ENCODE measurements at regions not wholly inside any gene's neighbourhood (a gene's known extent, or its start where the extent isn't known, plus 50 kb on each side); places are given as distances from the start of the nearest gene placed in this dataset.

DNA sequence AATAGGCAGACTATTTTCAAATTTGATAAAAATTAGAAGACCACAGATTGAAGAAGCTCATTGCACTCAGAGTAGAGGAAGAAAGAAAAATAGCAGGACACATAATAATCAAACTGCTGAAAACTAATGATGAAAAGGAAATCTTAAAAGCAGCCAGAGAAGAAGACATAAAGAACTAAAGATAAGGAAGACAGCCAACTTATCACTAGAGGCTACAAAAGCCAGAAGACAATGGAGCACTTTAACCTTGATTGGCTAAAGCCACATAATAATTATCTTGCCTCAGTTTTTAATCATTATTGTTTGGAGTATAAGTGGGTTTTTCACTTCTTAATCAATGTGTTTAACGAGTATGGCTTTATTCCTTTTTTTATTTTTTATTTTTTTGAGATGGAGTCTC is 397.6 kb downstream of the RNF144B start:
- DNase-seq (ENCODE audit: low read depth): no peak

DNA sequence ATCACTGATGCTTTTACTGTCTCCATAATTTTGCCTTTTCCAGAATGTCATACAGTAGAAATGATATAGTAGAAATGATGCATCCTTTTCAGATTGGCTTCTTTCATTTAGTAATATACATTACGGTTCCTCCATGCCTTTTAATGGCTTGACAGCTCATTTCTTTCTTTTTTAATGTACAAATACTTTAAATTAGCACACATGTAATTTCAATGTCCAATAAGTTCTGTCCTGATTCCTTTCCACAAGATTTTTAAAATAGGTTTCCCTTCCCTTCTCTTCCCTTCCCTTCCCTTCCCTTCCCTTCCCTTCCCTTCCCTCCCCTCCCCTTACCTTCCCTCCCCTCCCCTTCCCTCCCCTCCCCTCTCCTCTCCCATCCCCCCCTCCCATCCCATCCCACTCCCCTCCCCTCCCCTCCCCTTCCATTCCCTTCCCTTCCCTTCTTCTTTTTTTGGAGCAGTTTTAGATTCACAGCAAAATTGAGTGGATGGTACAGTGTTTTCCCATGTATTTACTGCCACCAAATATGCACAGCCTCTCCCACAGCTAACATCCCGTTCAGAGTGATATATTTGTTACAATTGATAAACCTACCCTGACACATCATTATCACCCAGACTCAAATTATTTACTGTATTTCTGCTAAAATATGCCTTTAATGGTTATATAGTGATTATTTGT is 398.8 kb downstream of the RNF144B start:
- DNase-seq (ENCODE audit: low read depth): no peak

DNA sequence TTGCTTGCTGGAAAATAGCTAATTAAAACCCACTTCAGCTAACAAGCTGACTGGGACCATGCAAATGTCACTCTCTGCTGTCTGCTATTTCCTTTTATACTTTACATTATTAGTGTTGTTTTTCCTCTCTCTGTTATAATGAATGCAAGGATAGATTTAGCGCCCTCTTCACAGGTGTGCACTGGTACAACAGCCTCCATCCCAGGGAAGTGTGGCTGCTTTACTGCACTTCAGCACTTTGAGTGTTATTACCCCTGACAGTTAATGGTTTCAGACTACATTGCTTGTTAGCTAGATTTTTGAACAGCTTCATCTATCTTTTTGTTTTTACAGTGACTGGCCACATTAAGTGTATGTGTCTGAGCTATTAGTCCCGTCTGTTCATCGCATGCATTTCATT is 405.7 kb downstream of the RNF144B start:
- no peak for DNase-seq (ENCODE audit: low read depth)

DNA sequence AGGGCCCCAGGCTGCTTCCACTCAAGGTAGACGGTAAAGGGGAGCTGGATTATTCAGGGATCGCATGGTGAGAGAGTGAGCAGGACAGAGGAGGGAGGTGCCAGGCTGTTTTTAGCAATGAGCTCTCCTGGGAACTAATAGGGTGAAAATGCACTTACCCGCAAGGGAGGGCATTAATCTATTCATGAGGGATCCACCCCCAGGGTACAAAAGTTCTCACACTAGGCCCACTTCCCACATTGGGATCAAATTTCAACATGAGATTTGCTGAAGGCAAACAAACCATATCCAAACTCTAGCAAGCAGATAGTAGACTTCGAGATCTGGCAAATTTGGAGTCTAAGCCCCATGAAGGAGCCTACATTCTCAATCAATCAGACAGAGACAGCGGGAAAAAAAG is 408.6 kb downstream of the RNF144B start:
- DNase-seq (ENCODE audit: low read depth): no peak

DNA sequence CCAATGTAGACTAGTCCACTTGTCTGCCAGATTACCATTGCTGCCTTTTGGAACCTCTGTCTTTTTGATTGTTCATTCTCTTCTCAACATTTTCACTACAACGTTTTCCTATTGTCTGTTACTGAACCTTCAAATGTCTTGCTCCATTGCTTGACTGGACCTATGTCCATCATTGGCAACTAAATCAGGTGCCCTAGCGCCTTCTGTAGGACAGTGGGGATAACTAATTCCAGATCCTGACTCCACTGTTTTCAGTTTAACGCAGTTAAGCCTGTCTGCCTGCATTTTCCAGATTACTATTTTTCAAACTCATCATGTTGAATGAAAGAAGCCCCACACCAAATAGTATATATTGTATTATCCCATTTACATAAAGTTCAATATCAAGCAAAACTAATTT is 433.6 kb downstream of the RNF144B start:
- DNase-seq (ENCODE audit: low read depth): no peak

DNA sequence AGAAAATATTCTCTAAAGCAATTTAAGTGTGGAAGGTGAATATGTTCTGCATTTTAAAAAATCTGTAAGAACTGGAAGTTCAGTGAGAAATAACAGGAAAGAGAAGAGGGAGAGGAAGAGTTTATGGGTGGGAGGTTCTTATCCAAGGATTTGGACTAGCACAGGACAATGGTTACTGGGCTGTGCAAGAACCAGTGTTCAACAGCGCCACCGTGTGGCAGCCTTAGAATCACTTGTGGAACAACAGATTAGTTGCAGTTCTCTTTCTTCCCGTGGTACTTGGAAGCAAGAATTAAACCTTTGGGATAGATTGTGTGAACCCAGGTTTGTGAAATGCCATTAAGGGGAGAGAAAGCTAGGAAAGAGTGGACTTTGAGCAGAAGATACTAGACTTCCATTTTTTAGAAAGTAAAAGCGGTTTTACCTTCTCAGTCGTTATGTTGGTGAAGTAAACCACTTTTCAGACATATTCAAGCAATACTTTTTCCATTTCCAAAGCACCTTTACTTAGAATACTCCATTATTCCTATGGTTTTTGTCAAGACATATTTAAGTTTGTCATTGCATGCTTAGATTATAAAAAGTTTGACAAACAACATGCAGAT is 436.7 kb downstream of the RNF144B start:
- no peak for DNase-seq (ENCODE audit: low read depth)

DNA sequence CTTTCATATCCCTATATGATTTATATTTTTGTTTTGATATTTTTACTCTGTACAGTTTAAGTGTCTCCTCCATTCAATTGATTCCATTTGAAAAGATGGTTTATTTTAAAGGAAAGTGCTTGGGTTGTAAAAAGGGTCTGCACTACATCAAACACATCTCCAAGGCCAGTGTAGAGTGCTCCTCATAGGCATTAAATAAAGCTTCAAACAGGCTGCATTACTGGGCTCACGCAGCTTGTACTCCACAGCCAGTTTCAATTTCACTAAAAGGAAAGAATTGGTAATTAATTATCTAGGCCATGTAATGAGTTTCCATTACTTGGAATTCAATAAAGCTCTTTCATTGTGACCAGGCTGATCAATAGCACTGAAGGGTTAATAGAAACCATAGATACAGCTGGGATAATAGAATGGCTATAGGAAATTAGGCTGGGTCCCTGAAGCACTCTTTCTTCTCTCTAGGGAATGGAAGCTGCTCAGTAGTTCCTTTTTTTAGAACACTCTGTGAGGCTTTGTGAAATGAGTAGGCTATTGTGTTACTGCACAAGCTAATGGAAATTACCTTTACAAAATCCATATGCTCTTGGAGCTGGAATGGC is 442.2 kb downstream of the RNF144B start:
- DNase-seq (ENCODE audit: low read depth): no peak

DNA sequence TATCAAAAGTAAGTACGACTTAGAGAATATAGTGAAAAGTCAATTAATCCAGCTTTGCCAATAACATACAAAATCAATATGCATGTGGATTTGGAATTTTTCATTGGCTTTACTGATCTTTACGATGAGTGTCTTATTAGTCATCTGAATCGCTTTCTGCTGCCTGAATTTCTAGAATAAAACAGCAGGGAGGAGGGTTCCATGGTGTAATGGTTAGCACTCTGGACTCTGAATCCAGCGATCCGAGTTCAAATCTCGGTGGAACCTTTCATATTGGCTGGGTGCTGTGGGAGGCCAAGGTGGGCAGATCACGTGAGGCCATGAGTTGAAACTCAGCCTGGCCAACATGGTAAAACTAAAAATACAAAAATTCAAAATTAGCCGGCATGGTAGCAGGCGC is 448.8 kb downstream of the RNF144B start:
- DNase-seq (ENCODE audit: low read depth): no peak

DNA sequence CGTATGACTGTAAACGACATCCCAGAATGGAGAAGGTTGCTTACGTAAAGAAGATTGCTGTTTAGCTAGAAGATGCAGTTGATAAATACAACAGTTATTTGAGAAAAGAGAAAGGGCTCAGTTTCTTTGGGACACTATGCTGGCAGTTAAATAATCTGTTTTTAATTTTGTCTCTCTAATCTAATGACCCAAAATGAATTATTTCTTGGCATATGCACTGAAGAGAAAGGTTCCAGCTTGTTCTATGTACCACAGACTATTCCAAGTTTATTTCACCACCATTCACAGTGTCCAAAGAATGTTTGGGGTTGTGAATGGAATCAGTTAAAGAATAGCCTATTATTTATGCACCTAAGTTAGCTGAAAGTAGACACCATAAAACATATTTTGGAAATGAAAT is 449.9 kb downstream of the RNF144B start:
- DNase-seq (ENCODE audit: low read depth): no peak

DNA sequence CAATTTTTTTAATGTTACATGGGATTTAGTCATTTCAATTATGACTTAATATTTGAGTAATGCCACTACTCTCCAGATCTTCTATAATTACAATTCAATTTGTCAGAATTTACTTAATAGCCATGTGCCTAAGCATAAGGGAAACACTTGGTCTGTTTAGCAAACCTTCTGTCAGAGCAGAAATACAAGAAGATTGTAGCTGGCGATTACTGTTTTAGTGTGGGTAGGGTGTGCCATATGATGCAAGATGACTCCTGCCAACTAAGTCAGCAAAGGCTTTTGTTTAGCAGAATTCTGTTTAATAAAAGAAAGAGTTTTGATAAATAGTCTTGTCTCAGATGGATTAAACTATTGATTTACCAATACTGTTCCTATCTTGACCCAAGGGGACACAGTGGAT is 455.4 kb downstream of the RNF144B start:
- DNase-seq (ENCODE audit: low read depth): no peak

DNA sequence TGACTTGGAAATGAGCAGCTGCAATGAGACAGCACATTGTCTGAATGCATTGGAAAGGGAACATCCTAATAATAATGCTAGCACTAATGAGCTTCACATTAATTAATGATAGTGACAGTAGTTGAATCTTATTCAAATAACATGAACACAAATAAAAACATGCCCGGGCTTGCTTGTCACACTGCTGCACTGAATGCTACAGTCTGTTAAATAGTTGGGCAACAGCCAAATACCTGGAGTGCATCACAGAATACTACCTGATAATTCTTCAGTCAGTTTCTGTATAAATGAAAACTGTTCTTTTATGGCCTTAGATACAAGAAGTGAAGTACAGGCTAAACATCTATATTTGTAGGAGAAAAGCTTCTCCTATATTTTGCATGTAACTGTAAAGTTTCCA is 458.7 kb downstream of the RNF144B start:
- DNase-seq (ENCODE audit: low read depth): no peak

DNA sequence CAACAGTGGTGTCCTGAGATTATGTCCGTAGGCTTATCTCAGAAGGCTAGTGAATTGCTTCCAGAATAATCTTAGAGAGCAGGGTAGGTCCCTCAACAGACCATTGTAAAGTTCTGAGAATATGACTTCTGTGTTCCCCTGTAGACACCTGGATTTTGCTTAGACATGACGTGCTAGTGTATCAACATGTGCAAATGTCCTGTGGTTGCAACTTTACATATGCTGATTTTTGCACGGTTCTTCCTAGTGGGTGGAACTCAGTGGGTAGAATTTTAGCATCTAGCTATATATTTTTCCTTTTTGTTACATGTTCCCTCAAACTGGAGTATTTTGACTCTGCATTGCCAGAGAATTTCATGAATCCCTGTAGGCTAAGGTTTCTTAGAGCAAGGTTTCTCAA is 459.2 kb downstream of the RNF144B start:
- DNase-seq (ENCODE audit: low read depth): no peak

DNA sequence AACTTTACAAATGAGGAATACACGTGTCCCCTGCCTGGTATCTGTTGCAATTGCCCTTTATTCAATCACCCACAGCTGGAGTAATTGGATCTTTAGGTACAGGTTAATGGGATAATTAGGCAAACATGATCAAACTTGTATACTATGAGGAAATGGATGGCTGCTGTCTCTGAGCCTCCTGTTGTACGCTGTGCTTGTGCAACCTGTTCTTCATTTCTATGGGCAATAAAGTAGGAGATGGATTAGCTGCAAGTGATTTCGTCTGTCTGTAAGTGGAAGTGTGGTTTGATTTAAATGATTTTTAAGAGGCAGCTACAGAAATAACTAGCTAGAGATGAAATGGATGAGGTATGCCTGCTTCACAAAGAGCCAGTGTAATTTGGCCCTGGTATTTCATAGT is 474.1 kb downstream of the RNF144B start:
- no peak for DNase-seq (ENCODE audit: low read depth)

DNA sequence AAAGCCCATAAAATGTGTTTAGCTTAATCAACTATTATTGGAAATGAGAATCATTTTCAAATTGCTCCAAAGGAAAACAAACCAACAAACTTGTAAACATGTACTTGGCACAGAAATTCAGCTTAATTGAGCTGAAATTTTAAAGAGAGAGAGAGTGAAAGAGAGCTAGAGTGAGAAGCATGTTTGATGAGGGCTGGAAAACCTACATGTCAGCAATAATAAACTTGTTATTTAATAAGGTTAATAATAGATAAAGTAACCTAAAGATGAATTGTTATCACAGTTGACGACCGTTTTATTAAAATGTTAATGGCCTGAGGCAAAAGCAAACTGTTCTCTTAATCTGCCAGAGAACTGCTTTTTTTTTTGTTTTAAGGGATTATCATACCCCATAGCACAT is 496.1 kb downstream of the RNF144B start:
- no peak for DNase-seq (ENCODE audit: low read depth)

DNA sequence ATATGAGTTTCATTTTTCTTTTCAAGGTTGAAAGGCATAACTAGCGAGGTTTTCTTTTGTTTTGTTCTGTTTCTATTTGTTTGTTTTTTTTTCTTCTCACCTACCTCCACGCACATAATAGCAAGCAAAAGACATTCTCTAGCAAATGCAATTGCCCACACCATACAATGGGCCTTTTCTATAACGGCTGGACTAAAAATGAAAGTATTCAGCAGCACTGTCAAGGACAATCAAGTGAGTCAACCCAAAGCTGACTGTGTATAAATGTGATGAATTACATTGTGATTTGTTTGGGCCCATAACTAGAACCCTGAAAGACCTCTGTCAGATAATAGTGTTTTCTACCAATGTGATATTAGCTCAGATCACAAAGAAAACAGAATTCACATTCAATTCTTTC is 496.7 kb downstream of the RNF144B start:
- DNase-seq (ENCODE audit: low read depth): no peak

DNA sequence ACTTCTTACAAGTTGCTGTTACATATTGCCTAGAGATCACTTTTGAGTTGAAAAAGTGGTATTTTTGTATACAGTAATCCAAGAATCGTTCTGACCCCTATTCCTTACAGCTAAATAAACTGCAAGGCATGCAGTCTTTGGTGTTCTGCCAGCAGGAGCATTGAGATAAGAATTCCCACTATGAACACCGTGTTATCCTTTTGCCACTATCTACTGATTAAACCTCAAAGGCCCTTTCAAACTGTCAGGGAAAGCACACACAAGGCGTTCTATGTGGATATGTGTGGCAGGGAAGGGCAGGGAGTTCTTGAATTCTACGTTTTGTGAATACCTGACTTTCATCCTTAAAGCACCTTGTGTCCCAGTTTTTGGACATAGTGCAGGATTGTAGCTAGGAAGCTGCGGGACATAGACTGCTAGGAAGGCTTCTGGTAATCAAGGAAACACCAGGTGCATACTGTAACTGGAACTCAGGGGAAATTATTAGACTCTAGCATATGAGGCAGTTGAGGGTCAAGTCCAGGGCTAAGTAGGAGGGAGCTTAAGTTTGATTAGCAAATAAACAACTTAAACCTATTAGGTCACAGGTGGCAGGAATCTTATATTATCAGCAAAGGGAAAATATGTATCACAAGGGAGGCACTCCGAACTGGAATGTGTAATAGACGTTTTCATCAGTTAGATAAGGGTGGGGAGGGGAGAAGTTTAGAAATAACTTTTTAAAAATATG is 506.6 kb downstream of the RNF144B start:
- DNase-seq (ENCODE audit: low read depth): no peak

DNA sequence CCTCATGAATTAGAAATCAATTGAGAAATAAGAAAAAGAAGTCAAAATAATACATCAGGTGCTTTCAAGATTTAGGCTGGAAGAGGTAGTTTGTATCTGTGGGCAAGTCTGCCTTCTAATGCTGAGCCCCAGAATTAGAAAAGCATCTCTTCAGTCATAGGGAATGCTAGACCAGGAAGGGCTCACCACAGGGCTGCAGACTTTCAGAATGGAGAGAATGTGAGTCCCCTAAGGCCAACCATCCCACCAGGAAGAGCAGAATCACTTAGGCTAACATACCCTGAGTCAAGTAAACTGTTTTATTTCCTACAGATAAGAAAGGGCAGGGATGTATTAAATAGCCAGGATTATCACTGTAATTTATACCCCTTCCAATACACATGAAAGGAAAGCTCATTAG is 510.2 kb downstream of the RNF144B start:
- no peak for DNase-seq (ENCODE audit: low read depth)

DNA sequence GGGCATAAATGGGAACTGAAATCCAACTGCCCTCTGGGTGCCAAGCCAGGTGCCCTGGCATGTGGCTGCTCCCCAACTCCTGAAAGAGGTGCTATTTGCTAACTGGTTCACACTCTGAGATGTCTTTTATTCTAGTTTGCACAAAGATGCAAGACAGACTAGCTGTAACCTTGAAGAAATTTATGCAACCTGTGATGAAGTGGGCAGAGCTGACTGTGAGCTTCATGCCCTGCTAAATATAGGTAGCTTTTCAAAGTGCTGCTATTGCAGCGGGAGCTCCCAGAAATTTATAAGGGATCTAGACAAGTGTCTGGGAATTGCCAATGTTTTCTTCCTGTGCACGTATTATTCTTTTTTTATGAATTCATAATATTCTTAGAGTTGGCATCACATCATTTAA is 517.5 kb downstream of the RNF144B start:
- DNase-seq (ENCODE audit: low read depth): no peak

DNA sequence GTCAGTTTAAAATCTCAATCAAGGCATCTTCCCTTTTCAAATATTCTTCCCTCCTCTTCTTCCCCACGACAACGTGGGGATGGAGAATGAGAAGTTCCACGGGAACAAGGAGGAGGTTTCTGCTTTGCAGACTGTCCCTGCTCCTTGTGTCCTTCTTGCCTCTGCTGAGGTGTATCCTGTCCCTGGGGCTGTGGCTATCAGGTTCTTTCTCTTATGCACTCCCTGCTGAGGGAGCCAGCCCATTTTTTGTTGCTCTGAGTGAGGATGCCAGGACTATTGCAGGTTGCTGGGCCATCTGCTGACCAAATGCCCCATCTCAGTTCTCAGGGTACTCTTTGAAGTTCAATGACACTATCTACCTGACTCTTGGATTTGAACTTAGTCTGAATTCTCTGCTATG is 533.6 kb downstream of the RNF144B start:
- no peak for DNase-seq (ENCODE audit: low read depth)

DNA sequence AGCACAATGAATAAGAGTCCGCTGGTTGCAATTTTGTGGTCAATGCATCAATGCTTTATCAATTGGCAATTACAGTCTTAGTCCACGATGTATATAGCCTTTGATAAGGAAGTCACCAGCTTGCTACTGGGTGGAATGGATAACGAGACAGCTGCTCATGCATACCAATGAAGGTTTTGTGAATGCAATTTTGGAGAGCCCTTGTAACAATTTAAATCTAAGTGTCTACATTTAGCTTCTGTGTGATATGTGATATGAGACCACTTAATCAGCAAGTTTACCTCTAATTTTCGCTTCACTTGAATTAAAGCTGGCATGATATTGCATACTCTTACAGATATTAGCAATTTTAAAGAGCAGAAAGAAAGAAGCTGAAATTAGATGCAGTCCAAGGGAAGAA is 543.9 kb downstream of the RNF144B start:
- DNase-seq (ENCODE audit: low read depth): no peak

DNA sequence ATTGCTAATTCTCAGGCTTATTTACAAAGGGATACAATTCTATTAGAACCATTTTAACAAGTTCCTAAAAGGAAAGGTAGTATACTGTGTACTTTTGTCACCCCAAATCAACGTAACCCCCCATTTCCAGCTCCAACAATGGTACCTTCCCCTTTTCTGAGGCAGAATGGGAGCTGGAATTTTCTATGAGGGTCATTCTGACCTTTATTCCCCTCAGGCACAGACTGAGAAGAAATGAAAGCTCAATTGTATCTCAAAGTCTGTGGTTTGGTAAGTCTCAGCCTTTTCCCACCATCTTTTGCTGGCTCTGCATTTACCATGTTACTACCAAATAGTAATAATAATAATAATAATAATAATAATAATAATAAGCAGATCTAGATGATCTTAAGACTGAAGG is 571.0 kb downstream of the RNF144B start:
- no peak for DNase-seq (ENCODE audit: low read depth)

DNA sequence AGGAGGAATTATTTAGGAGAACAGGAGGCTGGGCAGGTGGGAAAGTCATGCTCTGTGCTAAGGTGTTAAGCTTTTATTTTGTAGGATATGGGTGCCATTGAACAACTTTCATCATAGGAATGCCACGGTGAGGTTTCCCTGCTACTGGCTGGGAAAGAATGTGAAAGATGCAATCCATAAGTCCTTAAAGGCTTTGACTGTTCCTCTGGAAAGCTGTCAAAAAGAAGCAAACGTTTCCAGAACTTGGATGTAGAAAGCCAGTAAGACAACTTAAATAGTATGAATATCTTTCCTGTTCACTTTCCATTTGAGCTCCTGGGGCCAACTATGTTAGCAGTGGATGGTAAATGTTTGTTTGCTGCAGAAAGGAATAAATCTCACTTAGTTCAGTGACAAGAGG is 574.4 kb downstream of the RNF144B start:
- no peak for DNase-seq (ENCODE audit: low read depth)

DNA sequence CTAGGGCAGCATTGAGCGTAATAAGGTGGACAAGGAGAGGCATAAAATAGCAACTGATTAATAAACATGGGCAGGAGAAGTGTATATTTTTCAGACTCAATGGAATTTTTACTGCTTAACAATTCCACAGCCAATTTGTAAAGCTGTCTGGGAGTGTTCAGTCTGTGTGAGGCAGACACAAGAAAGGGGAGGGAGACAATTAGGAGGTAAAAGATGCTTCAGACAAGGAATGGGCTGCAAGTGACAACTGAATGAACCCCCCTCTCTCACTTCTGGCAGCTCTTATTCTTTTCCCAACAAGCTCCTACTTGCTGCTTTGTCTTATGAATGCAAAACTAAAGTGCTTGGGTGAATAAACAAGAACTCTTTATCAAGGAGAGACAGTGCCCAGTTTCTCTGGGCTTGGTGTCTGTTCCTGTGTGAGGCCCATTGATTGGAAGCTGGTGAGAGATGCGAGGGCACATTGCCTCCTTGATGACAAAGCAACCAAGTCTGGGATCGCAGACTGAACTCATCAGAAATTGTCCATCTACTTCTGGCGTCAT is 575.3 kb downstream of the RNF144B start:
- DNase-seq (ENCODE audit: low read depth): no peak

Measured in fibroblast of the conjunctiva (primary cell).